Kasumi-1 (cell line): ENCODE measurements at regions not wholly inside any gene's neighbourhood (a gene's known extent, or its start where the extent isn't known, plus 50 kb on each side); places are given as distances from the start of the nearest gene placed in this dataset.

ENCODE experiments used
- DNase-seq, 2 experiments: peaks; one replicate each; lab custom pipeline; 2025; lab: John Stamatoyannopoulos, UW

- no peak for DNase-seq
Observed at GRCh38 chr2:226620176-226620575, 179.4 kb downstream of the IRS1 start.

GRCh38 chr2:226619707-226620106 lies 179.9 kb downstream of the IRS1 start:
- no peak for DNase-seq

DNA sequence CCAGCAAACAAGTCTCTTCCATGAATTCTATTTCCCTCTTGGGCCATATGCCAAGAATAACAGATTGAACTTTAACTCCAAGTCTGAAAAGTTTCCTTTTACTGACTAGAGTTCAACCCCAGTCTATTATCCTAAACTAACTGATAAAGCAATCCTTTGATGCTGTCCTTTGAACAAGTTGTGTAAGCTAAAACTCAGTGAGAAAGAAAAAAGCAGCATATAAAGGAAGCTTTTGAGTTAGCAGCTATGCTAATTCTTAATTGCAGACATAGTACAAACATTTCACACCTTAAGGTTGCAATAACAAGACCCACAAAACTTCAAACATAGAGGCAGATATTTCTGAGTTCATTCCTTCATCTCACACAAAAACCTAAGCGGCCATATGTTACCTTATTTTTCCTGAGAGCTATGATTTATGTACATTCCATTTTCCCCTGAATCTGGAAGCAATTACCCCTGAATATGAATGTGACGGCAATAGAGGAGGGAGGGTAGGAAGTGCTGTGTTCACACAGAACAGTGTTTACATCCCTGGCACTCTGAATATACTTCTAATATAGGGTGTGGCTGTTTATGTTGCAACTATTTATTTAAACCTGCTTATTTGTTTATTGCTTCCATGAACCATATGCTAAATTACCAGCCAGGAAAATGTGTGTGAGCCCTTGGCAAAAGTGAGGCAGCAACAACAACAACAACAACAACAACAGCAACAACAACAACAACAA lies 180.6 kb downstream of the IRS1 start:
- DNase-seq, result no peak

DNA sequence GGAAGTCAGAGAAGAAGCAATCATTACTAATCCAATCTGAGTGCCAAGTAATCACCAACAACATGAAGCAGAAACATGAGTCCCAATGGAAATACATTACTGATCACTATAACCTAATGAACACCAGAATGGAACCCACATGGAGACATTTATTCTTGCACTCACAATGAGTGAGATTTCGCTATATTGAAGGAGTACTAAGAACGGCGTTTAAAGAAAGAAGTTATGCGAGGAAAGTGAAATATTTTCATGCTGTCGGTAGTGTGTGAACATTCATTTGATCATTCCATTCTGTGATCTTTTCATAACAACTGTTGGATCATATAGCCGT lies 181.1 kb downstream of the IRS1 start:
- DNase-seq, result no peak

GRCh38 chr2:226615891-226616290 lies 183.7 kb downstream of the IRS1 start:
- no peak for DNase-seq

DNA sequence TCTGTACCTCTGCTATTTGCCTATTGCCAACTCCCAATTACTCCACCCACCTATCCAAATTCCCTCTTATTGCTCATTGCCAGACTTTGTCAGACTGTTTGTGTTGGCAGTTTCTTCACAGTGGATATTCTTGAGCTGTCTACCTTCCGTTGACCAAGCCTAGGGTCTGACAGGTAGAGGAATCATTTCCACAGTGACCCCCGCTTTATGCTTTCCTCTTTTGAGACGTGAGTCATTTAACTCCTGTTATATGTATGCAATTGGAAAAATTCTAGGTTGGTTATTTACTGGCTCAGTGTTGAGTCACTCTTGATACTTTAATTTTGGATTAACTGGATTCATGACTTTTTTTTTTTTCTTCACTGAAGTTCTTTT lies 187.7 kb downstream of the IRS1 start:
- DNase-seq, result no peak

DNA sequence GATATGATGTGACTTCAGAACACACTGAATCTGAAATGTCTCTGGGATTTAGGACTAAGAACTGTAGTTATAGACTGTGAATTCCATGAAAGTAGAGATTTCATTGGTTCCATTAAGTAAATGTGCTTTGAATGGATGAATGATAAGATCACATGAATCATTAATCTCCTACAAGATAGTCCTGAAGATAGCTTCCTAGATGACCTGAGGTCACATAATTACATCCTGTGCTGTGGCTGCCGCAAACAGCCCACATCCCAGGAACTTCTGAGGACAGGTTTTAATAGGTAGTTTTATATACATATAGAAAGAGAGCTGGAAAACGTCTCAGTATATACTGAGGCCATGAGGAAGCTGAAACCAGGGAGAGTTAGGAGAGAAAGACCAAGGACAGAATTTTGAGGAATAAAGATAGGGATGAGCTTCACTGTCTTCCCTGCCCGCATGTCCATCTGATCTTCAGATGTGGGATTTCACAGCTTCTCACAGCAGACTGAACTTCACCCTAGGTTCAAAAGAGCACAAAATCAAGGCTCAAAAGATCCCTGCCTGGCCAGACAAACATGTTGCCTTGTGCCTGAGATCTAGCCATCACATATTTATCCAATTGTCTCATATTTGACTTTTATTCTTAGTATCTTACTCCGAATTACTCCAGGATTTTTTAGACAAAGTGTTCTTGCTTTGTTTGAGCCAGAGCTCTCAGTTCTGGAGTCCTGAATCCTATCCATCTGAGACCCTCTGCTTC lies 188.2 kb downstream of the IRS1 start:
- no peak for DNase-seq

DNA sequence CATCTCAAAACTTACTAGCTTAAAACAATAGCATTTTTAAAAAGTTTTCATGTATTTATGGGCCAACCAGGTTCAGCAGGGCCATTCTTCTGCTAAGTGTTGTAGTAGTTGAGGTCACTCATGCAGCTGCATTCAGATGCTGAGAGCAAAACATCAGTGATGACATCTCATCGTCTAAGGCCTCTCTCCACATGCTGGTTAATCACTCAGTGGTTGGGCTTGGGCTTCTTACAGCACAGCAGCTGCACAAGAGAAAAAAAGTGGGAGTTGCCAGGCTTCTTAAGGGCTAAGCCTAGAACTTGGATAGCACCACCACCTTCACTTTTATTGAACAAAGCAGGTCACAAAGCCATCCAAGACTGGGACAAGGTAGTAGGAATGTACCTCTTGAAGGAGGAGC lies 190.3 kb downstream of the IRS1 start:
- DNase-seq, result no peak

DNA sequence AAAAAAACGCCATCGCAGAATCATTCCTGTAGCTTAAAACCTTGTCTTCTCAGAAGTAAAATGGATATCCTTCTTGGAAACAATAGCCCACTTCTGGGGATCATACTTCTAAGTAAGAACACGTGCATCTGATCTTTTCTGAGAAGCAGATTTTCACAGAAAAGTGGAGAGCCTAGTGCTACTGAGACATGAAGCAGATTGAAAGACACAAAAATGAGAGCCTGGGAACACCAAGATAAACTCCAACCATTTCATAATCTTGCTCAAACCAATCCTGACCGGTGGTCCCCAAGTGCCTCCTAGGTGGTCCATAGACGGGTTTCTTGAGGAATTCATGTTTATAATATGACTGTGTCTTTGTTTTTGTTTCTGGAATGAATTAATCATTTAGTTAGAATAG lies 191.2 kb downstream of the IRS1 start:
- DNase-seq, result no peak

DNA sequence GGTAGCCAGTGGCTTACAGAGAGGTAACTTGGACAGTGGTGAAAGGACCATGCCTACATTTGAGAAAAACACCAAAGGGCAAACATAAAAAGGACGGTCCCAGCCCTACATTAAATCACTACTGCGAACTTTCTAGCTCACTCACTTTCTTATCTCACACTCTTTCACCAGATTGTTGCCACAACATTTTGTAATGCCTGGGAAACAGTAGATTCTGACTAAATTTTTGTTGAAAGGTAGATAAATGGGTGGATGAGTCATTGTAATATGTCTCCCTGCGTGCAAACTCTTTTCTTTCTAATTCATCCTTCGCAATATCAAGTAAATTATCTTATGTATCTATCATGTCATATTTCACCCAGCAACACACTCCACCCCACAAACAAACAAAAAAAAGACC lies 192.2 kb downstream of the IRS1 start:
- DNase-seq, result no peak

GRCh38 chr2:226605642-226606041 lies 194.0 kb downstream of the IRS1 start:
- DNase-seq, result no peak

DNA sequence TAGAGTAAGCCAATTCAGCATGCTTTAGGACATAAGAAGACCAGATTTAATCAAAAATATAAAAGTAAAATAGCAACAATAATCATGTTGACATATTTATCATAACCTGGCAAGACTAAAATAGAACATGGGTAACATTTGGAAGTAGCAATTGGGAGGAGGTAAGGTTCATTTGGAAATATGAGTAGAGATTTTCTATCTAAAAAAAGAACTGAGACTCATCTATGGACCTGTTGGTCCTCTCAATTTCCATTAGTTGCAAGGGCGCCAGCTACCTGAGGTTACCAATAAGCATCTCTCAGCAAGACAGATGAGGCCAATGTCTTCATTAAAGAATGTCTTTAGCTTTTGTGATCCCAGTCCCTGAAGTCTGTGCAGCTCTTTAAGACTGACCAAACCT lies 196.0 kb downstream of the IRS1 start:
- no peak for DNase-seq

GRCh38 chr2:226601881-226602662 lies 197.5 kb downstream of the IRS1 start:
- DNase-seq, result no peak

- DNase-seq, result no peak
Observed at GRCh38 chr2:226600802-226601201, 198.8 kb downstream of the IRS1 start.

DNA sequence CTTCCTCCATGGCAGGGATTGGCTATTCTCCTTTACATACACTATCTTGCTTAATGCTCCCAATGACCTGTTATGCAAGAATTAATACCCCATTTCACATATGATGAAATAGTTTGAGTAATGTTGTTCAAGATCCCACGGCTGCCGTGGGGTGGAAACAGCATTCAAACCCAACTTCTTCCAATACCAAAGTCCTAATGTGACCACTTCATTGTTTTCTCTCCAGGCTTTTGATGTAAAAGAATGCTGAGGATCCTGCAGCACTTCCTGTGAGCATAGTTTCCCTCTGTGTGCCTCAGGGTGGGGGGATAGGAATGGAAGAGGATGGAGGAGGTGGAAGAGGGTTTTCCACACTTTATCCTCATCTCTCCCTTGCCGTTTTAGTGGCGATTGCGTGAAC lies 199.4 kb downstream of the IRS1 start:
- DNase-seq, result no peak

DNA sequence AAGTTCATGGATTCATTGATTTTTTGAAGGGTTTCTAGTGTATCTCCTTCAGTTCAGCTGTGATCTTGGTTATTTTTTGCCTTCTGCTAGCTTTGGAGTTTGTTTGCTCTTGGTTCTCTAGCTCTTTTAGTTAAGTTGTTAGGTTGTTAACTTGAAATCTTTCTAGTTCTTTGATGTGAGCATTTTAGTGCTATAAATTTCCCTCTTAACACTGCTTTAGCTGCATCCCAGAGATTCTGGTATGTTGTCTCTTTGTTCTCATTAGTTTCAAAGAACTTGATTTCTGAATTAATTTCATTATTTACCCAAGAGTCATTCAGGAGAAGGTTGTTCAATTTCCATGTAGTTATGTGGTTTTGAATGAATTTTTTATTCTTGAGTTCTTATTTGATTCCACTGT lies 210.6 kb downstream of the IRS1 start:
- DNase-seq, result no peak

- DNase-seq, result no peak
Observed at GRCh38 chr2:226585130-226585561, 214.5 kb downstream of the IRS1 start.

- DNase-seq, result no peak
Observed at GRCh38 chr2:226584518-226585055, 215.0 kb downstream of the IRS1 start.

DNA sequence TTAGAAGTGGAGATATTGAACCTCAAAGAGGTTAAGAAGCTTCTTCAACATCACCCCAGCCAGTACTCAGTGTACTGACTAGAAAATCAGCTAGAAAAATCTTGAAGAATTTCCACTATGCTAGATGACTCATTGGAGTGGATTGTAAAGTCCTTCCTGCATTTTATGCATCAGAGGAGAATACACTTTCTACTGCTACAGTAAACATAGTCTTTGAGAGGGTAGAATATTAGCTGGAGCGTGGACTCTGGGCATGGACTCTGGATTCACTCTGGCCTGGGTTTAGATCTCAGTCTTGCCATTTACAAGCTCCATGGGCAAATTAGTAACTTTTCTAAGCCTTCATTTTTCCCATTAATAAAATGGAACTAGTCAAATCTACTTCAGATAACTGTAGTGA lies 215.9 kb downstream of the IRS1 start:
- DNase-seq, result no peak

DNA sequence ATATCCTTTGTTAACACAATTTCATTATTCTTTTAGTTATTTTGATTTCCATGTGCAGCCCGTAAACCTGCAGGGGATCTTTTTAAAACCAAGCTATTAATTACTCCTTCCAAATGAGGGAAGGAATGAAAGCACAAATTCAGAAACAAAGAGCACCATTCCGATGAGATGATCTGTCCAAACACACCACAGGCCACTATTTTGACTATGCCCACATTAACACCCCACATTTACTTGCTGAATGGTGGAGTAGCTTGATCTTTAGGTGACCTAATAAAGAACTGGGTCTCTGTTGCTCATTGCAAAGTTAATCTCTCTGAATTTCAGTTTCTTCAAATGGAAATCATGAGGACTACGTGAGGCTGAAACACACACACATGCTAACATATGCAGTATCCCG lies 218.0 kb downstream of the IRS1 start:
- DNase-seq, result no peak

DNA sequence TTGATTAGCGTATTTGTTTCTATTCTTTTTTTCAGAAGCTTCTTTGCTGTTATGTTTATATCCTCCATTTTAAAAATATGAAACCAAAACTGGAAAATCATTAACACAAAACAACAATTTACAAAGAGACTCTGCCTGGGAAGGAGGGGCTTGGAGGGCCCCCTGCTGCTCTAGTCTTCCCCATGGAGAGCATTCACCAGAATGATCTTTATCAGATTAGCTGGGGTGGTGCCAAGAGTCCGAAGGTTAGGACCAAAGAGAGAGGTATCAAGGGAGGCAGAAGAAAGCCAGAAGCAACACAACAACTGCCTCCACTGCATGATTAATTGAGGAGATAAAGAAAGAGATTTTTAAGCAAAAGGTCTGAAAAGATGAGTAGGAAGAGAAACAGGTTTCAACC lies 218.6 kb downstream of the IRS1 start:
- DNase-seq, result no peak

DNA sequence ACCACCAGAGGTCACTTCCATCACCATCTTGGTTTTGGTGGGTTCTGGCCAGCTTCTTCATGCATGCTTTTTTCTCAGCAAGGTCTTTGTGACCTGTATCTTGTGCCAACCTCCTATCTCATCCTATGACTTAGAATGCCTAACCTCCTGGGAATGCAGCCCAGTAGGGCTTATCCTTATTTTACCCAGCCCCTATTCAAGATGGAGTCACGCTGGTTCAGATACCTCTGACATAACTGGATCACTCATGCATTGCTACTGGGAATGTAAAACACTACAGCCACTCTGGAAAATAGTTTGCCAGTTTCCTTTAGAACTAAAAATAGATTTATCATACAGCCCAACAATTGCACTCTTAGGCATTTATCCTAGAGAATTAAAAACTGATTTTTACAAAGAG lies 219.2 kb downstream of the IRS1 start:
- no peak for DNase-seq

DNA sequence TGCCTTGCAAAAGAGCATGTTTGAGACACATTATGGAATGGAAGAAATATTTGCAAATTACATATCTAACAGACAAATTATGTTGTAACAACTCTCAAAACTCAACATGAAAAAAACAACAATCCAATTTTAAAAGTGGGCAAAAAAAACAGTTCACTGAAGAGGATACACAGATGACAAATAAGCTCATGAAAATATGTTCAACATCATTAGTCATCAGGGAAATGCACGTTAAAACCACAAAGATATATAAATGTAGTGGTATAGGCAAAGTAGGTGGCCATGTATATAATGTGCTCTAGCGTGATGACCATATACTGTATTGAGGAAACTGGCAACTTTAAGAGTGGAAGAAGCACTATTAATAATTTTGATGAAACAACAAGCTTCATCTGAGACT lies 220.1 kb downstream of the IRS1 start:
- DNase-seq, result no peak
